ENCODE measurements at regions not wholly inside any gene's neighbourhood (a gene's known extent, or its start where the extent isn't known, plus 50 kb on each side); places are given as distances from the start of the nearest gene placed in this dataset.

GRCh38 chr1:87706779-87707228 lies 378.1 kb downstream of the LMO4 start:
- CTCF ChIA-PET, result no interaction called here
- Mint-ChIP-seq H3K4me1 (peaks cover 8% of the 10 kb centered on the region), H3K4me3 (no peak overlapping the region), H3K36me3 (peaks cover 14% of the 10 kb centered on the region), H3K9me3 (peaks cover 23% of the 10 kb centered on the region), H3K27ac (no peak overlapping the region), H3K27me3 (ENCODE audit: low read depth) (no peaks in the 10 kb centered on the region; the same call in 1 of the 2 replicates)
- no peak for DNase-seq (ENCODE audit: low spot score)
- POLR2A ChIA-PET, result no interaction called here
- no peak for ATAC-seq
- TF ChIP-seq PRRX2 (CRISPR knock-in tag; IDR thresholded peaks at IDR 0.05) (no peak), ZNF263 (CRISPR knock-in tag; IDR thresholded peaks at IDR 0.05; ENCODE audit: low read depth) (no peak), ELF4 (CRISPR knock-in tag; IDR thresholded peaks at IDR 0.05; ENCODE audit: low read depth) (no peak), ZNF281 (CRISPR knock-in tag; IDR thresholded peaks at IDR 0.05) (no peak), CDX4 (CRISPR knock-in tag; IDR thresholded peaks at IDR 0.05; ENCODE audit: borderline replicate concordance) (no peak), SOX15 (CRISPR knock-in tag; IDR thresholded peaks at IDR 0.05) (no peak), CBFB (CRISPR knock-in tag; IDR thresholded peaks at IDR 0.05; ENCODE audit: low read depth) (no peak), RORB (CRISPR knock-in tag; IDR thresholded peaks at IDR 0.05) (no peak), ETV6 (CRISPR knock-in tag; IDR thresholded peaks at IDR 0.05) (no peak), ZNF423 (CRISPR knock-in tag; IDR thresholded peaks at IDR 0.05) (no peak)

- peaks cover 8% of the 10 kb centered on the region for H3K4me1 Mint-ChIP-seq
- POLR2A ChIA-PET, result no interaction called here
- TF ChIP-seq NFATC4 (CRISPR knock-in tag; IDR thresholded peaks at IDR 0.05) (no peak), ESRRA (CRISPR knock-in tag; IDR thresholded peaks at IDR 0.05; ENCODE audit: borderline replicate concordance) (no peak), GABPB1 (CRISPR knock-in tag; IDR thresholded peaks at IDR 0.05) (no peak)
- peaks cover 20% of the 10 kb centered on the region for H3K9me3 Mint-ChIP-seq
- CTCF ChIA-PET, result no interaction called here
- no peak overlapping the region for H3K27ac Mint-ChIP-seq
- no peak for DNase-seq (ENCODE audit: low spot score)
- no peaks in the 10 kb centered on the region; the same call in 1 of the 2 replicates for H3K27me3 Mint-ChIP-seq (ENCODE audit: low read depth)
- H3K4me3 Mint-ChIP-seq, result no peak overlapping the region
- ATAC-seq, result no peak
- peaks cover 10% of the 10 kb centered on the region for H3K36me3 Mint-ChIP-seq
These were observed 378.7 kb downstream of the LMO4 start for GRCh38 chr1:87707411-87707810.

GRCh38 chr1:87712261-87713010 lies 383.8 kb downstream of the LMO4 start:
- no peak overlapping the region for H3K4me3 Mint-ChIP-seq
- CTCF ChIA-PET, result no interaction called here
- ATAC-seq, result no peak
- H3K27me3 Mint-ChIP-seq (ENCODE audit: low read depth), result no peaks in the 10 kb centered on the region
- peaks cover 3% of the 10 kb centered on the region for H3K4me1 Mint-ChIP-seq
- no peaks in the 10 kb centered on the region for H3K9me3 Mint-ChIP-seq
- POLR2A ChIA-PET, result no interaction called here
- TF ChIP-seq ZNF416 (CRISPR knock-in tag; IDR thresholded peaks at IDR 0.05) (no peak), CREM (CRISPR knock-in tag; IDR thresholded peaks at IDR 0.05) (no peak)
- H3K27ac Mint-ChIP-seq, result no peak overlapping the region
- DNase-seq (ENCODE audit: low spot score), result no peak
- H3K36me3 Mint-ChIP-seq, result no peaks in the 10 kb centered on the region

GRCh38 chr1:87714278-87714677 lies 385.6 kb downstream of the LMO4 start:
- ATAC-seq, result no peak

More at GRCh38 chr1:87714278-87714677, 385.6 kb downstream of the LMO4 start:
- Mint-ChIP-seq H3K36me3 (no peaks in the 10 kb centered on the region), H3K4me1 (peaks cover 3% of the 10 kb centered on the region; the same call in 1 of the 2 replicates), H3K4me3 (no peak overlapping the region), H3K9me3 (no peaks in the 10 kb centered on the region), H3K27me3 (ENCODE audit: low read depth) (no peaks in the 10 kb centered on the region), H3K27ac (no peak overlapping the region)
- DNase-seq (ENCODE audit: low spot score), result no peak
- ChIA-PET POLR2A (no interaction called here), CTCF (no interaction called here)
- no peak for TF ChIP-seq CBFB (CRISPR knock-in tag; IDR thresholded peaks at IDR 0.05; ENCODE audit: low read depth)
